Activated naive CD4-positive, alpha-beta T cell treated with anti-CD3 and anti-CD28 coated beads, Interleukin-2, amount 10 ng/mL, durations not matched to agents 7 days and 5 days (primary cell): ENCODE measurements at regions not wholly inside any gene's neighbourhood (a gene's known extent, or its start where the extent isn't known, plus 50 kb on each side); places are given as distances from the start of the nearest gene placed in this dataset.

Experiments used
- CTCF ChIA-PET: fragments of 350-600 bp; sonication (Branson Sonifier 250); formaldehyde crosslinking; loops from one replicate; lab custom pipeline; 2021; ENCODE audit warnings: antibody characterized with exemption; lab: Charles Lee
- DNase-seq: peaks from one replicate; pipeline ENCODE4 v3.0.0-alpha.2; 2020
- H3K27ac Mint-ChIP-seq: one replicate; pipeline ENCODE4 v1.8.0; 2021; ENCODE audit warnings: mild to moderate bottlenecking, moderate library complexity, mixed read lengths
- H3K27me3 Mint-ChIP-seq: one replicate; pipeline ENCODE4 v1.8.0; 2021; ENCODE audit warnings: mild to moderate bottlenecking, mixed read lengths
- H3K36me3 Mint-ChIP-seq: one replicate; pipeline ENCODE4 v1.8.0; 2021; ENCODE audit warnings: mixed read lengths
- H3K4me1 Mint-ChIP-seq: one replicate; pipeline ENCODE4 v1.8.0; 2021; ENCODE audit warnings: mixed read lengths
- H3K4me3 Mint-ChIP-seq: one replicate; pipeline ENCODE4 v1.8.0; 2021; ENCODE audit warnings: mild to moderate bottlenecking, moderate library complexity, mixed read lengths
- H3K9me3 Mint-ChIP-seq: one replicate; pipeline ENCODE4 v1.8.0; 2021; ENCODE audit warnings: mixed read lengths

DNA sequence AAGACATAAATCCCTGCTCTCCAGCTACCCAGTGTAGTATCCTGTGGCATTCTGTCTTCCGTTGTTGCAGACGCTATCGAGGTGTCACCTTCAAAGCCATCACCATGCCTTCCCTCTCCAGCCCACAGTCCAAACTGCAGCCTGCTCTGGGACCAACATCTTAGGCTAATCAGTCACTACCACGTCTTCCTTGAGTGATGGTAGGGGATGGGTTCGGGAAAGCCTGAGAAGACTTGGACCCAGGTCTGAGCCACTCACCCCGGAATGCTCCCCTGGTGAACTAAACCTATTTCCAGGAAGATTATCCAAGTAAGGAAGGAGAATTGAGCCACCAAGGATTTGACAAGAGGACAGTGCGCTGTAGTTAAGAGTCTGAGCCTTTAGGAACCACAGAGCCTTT lies 52.9 kb upstream of the IRX1 start:
- DNase-seq = no peak
- Mint-ChIP-seq H3K9me3 (peaks cover 6% of the 10 kb centered on the region), H3K4me1 (no peaks in the 10 kb centered on the region), H3K36me3 (no peaks in the 10 kb centered on the region), H3K4me3 (no peak overlapping the region), H3K27ac (no peak overlapping the region), H3K27me3 (no peaks in the 10 kb centered on the region)
- CTCF ChIA-PET = no interaction called here

DNA sequence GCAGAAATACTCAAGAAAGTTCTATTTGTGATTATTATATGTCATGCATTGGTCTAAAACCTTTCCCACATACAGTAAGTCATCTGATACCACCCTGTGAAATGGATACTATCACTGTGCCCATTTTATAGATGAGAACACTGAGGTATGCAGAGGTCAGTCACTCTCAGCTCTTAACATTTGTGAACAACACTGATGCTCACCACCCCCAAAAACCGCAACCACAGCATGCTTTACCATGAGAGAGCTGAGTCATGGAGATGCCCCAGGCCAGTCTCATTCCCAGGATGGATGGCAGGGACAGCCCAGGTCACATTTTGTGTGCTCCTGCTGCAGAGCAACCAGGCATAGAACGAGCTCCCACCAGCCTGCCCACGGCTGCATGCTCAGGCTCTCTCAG lies 53.5 kb upstream of the IRX1 start:
- CTCF ChIA-PET = no interaction called here
- no peak for DNase-seq
- Mint-ChIP-seq H3K27me3 (no peaks in the 10 kb centered on the region), H3K9me3 (peaks cover 10% of the 10 kb centered on the region), H3K4me3 (no peak overlapping the region), H3K27ac (no peak overlapping the region), H3K4me1 (no peaks in the 10 kb centered on the region), H3K36me3 (no peaks in the 10 kb centered on the region)

DNA sequence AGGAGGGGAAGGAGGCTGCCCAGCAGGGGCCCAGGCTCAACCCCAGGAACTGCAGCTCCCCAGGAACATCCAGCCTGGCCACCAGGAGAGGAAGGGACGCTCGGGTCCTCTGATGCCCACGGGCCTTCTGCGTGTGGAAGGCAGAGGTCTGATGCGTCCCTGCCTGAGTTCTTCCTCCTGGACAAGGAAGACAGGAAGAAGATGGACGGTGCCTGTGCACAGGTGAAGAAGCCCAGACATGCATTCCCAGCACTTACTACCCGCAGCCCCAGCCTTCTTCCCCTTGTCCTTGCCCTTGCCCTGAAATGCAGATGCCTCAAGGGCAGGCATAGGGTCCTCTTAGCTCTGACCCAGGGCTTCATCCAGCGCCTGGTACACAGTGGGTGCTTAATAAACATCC lies 56.7 kb upstream of the IRX1 start:
- Mint-ChIP-seq H3K36me3 (no peaks in the 10 kb centered on the region), H3K4me1 (no peaks in the 10 kb centered on the region), H3K9me3 (peaks cover 19% of the 10 kb centered on the region), H3K27ac (no peak overlapping the region), H3K27me3 (no peaks in the 10 kb centered on the region), H3K4me3 (no peak overlapping the region)
- CTCF ChIA-PET = no interaction called here
- DNase-seq = no peak

DNA sequence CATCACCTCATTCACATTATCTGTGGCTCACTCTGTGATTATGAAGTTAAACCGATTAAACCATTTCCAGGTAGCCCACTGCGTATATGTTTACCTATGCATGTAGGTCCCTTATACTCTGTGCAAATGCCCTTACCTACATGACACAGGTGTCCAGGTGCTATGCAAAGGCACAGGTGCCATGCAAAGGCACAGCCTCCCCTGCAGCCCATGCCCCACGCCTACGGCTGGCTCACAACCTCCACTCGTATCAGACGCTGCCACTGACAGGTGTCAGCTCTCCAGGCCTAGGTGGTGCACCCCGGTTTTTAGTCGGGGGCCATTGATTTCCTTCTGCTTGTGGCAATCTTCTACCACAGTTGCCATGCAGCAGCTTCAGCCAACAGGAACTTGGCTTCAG lies 57.7 kb upstream of the IRX1 start:
- no peaks in the 10 kb centered on the region for H3K36me3 Mint-ChIP-seq
- no peak overlapping the region for H3K27ac Mint-ChIP-seq
- CTCF ChIA-PET = no interaction called here
- no peaks in the 10 kb centered on the region for H3K27me3 Mint-ChIP-seq
- H3K4me3 Mint-ChIP-seq = no peak overlapping the region
- no peak for DNase-seq
- no peaks in the 10 kb centered on the region for H3K4me1 Mint-ChIP-seq
- peaks cover 22% of the 10 kb centered on the region for H3K9me3 Mint-ChIP-seq

DNA sequence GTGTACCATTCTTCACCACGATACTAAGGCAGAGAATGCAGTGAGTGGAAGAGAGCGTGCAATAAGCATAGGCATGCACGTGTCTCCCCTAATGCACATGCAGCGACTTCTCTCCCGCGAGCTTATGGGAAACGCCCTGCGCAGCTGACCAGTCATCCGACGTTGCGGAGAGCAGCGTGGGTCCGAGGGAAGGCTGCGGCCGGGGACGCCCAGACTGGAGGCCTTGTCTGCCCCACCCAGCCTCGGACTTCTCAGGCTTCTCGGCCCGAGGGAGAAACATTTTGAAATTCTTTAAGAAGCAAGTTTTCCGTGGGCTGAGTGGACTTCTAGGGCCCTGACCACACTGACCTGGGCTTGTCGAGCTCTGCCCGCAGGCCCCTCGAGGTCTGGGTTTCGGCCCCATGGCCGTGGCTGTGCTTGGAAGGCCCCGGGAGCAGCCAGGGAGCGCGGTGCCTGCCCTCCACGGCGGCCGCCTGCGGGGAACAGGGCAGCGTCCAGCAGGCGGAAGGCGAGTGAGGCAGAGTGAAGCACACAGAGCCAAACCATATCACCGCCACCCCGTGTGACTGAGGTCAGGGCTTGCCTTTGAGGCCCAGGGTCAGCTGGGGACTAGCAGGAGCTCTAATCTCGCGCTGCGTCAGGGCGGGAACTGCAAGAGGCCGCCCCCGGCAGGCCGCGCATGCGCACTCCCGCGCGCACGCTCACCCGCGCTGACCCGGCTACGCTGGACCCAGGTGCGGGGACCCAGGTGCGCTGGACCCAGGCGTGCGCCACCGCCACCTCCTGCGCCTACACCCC lies 60.0 kb upstream of the IRX1 start:
- CTCF ChIA-PET = no interaction called here

DNA sequence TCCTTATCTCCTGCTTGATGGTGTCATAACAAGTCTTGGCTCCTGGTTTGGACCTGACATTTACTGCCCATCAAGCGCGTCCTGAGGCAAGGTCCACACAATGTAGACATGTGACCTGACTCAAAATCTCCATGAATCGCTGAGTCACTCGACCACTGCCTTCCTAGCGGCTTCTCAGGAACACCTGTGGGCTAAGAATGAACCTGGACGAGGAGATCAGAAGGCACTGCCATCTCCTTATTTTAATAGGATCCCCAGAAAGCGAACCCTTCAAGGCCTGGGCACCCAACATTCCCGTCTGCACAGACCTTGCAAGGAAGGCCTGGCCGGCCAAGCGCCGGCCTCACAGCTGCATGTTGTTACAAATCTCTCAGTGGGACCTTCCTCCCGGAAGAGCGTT lies 60.6 kb upstream of the IRX1 start:
- Mint-ChIP-seq H3K4me3 (no peak overlapping the region), H3K9me3 (peaks cover 22% of the 10 kb centered on the region), H3K36me3 (no peaks in the 10 kb centered on the region), H3K27ac (no peak overlapping the region), H3K4me1 (no peaks in the 10 kb centered on the region), H3K27me3 (no peaks in the 10 kb centered on the region)
- DNase-seq = no peak
- CTCF ChIA-PET = no interaction called here

More for the DNA sequence above, 60.0 kb upstream of the IRX1 start:
- Mint-ChIP-seq H3K9me3 (peaks cover 22% of the 10 kb centered on the region), H3K27me3 (no peaks in the 10 kb centered on the region), H3K4me3 (no peak overlapping the region), H3K27ac (no peak overlapping the region), H3K4me1 (no peaks in the 10 kb centered on the region), H3K36me3 (no peaks in the 10 kb centered on the region)
- no peak for DNase-seq

DNA sequence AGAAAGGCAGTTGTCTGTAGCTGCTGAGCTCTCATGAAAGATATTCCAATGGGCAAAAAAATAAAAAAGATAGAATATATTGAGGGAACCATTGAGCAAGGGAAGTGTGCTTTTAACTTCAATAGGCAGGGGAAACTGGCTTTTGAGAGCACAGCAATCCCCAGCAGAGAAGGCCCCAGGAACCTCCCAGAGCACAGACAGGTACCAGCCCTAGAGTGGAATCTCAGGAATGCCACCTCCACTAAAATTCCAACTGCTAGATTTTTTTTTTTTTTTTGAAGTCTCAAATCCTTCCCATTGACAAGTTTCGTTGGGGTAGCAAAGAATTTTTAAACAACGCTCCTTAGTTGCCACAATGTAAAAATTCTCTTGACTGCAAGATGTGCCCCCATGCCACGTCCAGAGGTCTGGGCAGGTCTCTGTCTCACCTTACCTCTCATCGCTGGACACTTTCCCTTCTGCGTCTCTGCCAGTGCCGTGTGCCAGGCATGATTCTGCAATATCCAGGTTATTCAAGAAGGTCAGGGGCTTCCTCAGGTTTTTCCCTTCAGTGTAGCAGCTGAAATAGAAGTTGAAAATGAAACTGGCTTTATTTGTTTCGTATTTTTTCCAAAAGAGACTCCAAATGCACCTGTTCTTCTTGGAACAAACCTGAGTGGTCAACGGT lies 64.2 kb upstream of the IRX1 start:
- H3K36me3 Mint-ChIP-seq = no peaks in the 10 kb centered on the region
- CTCF ChIA-PET = no interaction called here
- no peak overlapping the region for H3K4me3 Mint-ChIP-seq
- no peak for DNase-seq
- H3K27ac Mint-ChIP-seq = no peak overlapping the region
- peaks cover 15% of the 10 kb centered on the region for H3K9me3 Mint-ChIP-seq
- H3K27me3 Mint-ChIP-seq = no peaks in the 10 kb centered on the region
- no peaks in the 10 kb centered on the region for H3K4me1 Mint-ChIP-seq

DNA sequence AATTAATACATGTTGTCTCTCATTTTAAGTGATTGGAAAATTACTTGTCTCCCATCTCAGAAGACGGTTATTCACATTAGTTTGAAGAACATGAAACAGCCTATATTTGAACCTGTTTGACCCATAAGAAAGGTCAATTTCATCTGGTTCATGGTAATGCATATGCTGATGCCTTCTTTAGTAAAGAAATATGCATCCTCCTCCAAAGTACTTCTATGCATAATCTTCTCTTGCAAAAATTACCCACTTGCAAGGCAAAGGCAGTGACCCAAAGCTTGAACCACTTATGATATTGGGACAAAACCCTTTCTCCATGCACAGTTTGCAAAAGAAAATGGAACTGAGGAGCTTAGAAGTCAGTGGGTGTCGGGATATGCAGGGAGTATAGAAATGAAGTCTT lies 65.4 kb upstream of the IRX1 start:
- Mint-ChIP-seq H3K4me1 (no peaks in the 10 kb centered on the region), H3K36me3 (no peaks in the 10 kb centered on the region), H3K27ac (no peak overlapping the region), H3K4me3 (no peak overlapping the region), H3K27me3 (no peaks in the 10 kb centered on the region), H3K9me3 (peaks cover 19% of the 10 kb centered on the region)
- DNase-seq = no peak
- CTCF ChIA-PET = no interaction called here

DNA sequence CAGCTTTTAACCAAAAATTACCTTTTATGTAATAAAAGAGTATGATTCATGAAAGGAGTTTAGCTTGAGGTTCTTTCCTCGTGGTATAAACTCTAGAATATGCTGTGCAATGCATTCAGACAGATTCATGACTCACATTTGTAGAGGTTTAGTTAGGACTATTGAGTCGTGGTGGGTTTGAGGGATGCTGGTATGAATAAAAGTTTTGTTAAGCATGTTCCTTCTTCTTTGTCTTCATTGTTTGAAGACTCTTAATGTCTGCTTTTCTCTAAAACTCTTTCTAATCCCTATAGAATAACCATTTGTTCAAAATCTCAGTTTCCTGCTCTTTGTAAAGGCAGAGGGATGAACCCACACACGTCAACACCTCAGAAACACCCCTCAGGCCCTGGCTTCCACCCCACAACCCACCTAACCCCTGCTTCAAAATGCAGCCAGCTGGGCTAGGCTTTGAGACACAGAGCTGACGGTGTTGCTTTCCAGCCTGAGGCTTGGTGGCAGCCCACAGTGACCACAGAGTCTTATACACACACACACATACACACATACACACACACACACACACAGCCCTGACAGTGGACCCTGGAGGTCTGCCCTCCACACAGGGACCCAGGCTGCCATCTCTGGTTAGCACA lies 69.0 kb upstream of the IRX1 start:
- DNase-seq = no peak
- Mint-ChIP-seq H3K27ac (no peak overlapping the region), H3K4me1 (no peaks in the 10 kb centered on the region), H3K36me3 (no peaks in the 10 kb centered on the region), H3K9me3 (peaks cover 28% of the 10 kb centered on the region), H3K4me3 (no peak overlapping the region), H3K27me3 (no peaks in the 10 kb centered on the region)
- CTCF ChIA-PET = interaction anchor here (0.7 kb wide), 1 partner anchor 167 kb away, joined by 3 read pairs; no protein-coding TSS in a partner anchor

DNA sequence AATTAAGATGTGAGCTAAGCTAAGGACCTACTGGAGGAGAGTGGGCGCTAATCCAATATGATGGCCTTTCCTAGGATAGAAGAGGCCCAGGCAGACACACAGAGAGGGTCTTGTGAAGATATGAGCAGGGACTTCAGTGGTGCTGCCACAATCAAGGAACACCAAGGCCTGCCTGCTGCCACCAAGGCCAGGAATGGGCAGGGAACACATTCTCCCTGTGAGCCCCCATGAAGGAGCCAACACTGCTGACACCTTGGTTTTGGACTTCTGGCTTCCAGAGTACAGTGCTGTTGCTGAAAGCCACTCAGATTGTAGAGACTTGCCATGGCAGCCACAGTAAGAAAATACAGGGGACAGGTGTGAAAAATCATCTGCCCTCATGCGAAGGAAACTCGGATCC lies 73.1 kb upstream of the IRX1 start:
- Mint-ChIP-seq H3K27me3 (no peaks in the 10 kb centered on the region), H3K4me3 (no peak overlapping the region), H3K4me1 (no peaks in the 10 kb centered on the region), H3K27ac (no peak overlapping the region), H3K9me3 (peaks cover 29% of the 10 kb centered on the region), H3K36me3 (no peaks in the 10 kb centered on the region)
- DNase-seq = no peak
- CTCF ChIA-PET = no interaction called here

DNA sequence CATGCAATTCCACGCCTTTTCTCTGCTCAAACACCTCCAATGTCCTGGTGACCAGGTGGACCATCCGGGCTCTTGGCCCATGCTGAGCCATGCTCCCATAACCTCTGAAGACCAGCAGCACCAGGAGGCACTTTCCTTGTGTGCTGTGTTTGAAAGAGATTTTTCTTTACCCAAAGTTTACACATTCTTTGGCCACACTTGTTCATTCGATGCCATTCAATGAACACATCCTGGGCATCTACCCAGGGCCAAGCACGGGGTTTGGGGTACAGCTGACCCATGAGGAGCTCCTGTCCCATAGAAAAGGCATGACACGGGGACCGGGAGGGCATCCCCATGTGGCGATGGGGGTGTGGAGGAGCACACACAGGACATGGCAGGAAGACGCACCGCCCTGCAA lies 77.1 kb upstream of the IRX1 start:
- Mint-ChIP-seq H3K4me3 (no peak overlapping the region), H3K4me1 (no peaks in the 10 kb centered on the region), H3K27me3 (no peaks in the 10 kb centered on the region), H3K9me3 (peaks cover 13% of the 10 kb centered on the region), H3K27ac (no peak overlapping the region), H3K36me3 (no peaks in the 10 kb centered on the region)
- CTCF ChIA-PET = no interaction called here
- DNase-seq = no peak

DNA sequence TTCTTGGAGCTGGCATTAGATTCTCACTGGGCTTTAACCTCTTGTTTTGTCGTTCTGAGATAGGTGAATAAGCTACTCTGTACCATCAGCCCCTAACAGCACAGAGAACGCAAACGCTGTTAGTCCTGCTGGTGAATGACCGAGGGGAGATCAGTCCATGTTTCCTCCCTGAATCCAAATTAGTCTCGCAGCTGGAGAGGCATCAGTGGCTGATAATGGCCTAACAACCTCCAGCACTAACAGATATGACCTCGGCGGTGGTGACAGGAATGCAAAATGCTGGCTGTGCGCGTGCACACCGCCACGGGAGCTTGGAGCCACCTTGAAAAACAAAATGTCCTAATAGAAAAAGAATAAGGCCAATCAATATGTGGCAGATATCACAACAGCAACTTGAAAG lies 77.6 kb upstream of the IRX1 start:
- DNase-seq = no peak
- CTCF ChIA-PET = no interaction called here
- Mint-ChIP-seq H3K27ac (no peak overlapping the region), H3K36me3 (no peaks in the 10 kb centered on the region), H3K27me3 (no peaks in the 10 kb centered on the region), H3K4me3 (no peak overlapping the region), H3K9me3 (peaks cover 12% of the 10 kb centered on the region), H3K4me1 (no peaks in the 10 kb centered on the region)

DNA sequence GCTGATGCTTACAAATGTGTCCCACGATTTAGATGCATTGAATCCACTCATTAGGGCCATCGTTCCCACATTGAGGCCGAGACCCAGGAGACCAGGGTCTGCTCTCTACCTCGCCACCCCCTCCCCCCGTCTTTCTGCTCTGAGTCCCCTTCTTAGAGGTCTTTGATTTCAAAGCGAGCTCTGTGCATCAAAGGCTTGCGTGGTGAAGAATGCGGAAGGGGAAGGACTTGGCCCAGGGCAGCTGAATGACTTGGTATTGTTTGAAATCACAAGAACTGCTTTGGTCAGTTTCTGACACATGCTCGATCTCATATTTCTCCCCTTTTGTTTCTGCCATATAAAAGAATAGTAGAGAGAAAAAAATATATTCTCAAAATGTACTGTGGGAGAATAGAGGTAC lies 78.3 kb upstream of the IRX1 start:
- no peak overlapping the region for H3K4me3 Mint-ChIP-seq
- no peaks in the 10 kb centered on the region for H3K4me1 Mint-ChIP-seq
- no peak overlapping the region for H3K27ac Mint-ChIP-seq
- CTCF ChIA-PET = no interaction called here
- DNase-seq = no peak
- no peaks in the 10 kb centered on the region for H3K27me3 Mint-ChIP-seq
- no peaks in the 10 kb centered on the region for H3K36me3 Mint-ChIP-seq
- peaks cover 13% of the 10 kb centered on the region for H3K9me3 Mint-ChIP-seq

DNA sequence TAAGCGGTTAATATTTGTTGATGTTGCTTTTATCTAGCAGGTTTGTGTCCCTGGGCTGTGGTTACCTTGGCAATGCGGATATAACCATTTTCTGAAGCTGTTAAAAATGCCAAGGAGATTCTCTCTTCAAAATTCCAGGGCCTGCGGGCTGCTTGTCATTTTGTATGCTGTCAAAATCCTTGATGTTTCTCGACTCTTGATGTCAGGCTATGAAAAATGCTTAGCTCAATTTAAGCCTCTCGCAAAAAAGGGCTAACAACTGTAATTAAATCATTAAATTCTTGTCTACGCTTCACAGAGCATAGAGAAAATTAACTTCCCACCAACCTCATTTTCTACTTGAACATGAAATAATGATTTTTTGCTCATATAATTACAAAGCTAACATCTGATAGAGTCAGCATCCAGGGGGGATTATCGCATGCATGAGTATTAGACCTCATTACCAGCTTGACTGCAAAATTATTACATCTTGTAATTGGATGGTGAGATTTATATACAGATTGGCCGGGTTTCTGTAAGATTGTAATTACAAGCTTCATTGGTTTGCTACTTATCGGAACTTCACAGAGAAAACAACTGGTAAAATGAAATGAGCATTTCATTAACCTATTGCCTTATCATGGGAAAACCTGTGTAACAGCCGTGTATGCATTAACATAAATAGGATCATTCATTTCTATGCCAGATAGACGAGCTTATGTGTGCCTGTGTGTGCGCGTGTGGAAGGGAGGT lies 83.1 kb upstream of the IRX1 start:
- peaks cover 23% of the 10 kb centered on the region for H3K9me3 Mint-ChIP-seq
- H3K4me1 Mint-ChIP-seq = no peaks in the 10 kb centered on the region
- CTCF ChIA-PET = no interaction called here
- H3K27me3 Mint-ChIP-seq = no peaks in the 10 kb centered on the region
- H3K27ac Mint-ChIP-seq = no peak overlapping the region
- no peak for DNase-seq
- H3K4me3 Mint-ChIP-seq = no peak overlapping the region
- no peaks in the 10 kb centered on the region for H3K36me3 Mint-ChIP-seq
